Activated naive CD4-positive, alpha-beta T cell treated with anti-CD3 and anti-CD28 coated beads, Interleukin-2, amount 10 ng/mL, durations not matched to agents 7 days and 5 days (primary cell): ENCODE measurements at regions not wholly inside any gene's neighbourhood (a gene's known extent, or its start where the extent isn't known, plus 50 kb on each side); places are given as distances from the start of the nearest gene placed in this dataset.
"Not testable (repeated sequence)": the region's sequence is repeated elsewhere in the genome, so short reads cannot be mapped to it uniquely, and the experiment has no call there.

ENCODE experiments used
- CTCF ChIA-PET: fragments of 350-600 bp; sonication (Branson Sonifier 250); formaldehyde crosslinking; loops from one replicate; lab custom pipeline; 2021; ENCODE audit warnings: antibody characterized with exemption; lab: Charles Lee
- DNase-seq: peaks from one replicate; pipeline ENCODE4 v3.0.0-alpha.2; 2020
- H3K27ac Mint-ChIP-seq: one replicate; pipeline ENCODE4 v1.8.0; 2021; ENCODE audit warnings: mild to moderate bottlenecking, moderate library complexity, mixed read lengths
- H3K27me3 Mint-ChIP-seq: one replicate; pipeline ENCODE4 v1.8.0; 2021; ENCODE audit warnings: mild to moderate bottlenecking, mixed read lengths
- H3K36me3 Mint-ChIP-seq: one replicate; pipeline ENCODE4 v1.8.0; 2021; ENCODE audit warnings: mixed read lengths
- H3K4me1 Mint-ChIP-seq: one replicate; pipeline ENCODE4 v1.8.0; 2021; ENCODE audit warnings: mixed read lengths
- H3K4me3 Mint-ChIP-seq: one replicate; pipeline ENCODE4 v1.8.0; 2021; ENCODE audit warnings: mild to moderate bottlenecking, moderate library complexity, mixed read lengths
- H3K9me3 Mint-ChIP-seq: one replicate; pipeline ENCODE4 v1.8.0; 2021; ENCODE audit warnings: mixed read lengths

DNA sequence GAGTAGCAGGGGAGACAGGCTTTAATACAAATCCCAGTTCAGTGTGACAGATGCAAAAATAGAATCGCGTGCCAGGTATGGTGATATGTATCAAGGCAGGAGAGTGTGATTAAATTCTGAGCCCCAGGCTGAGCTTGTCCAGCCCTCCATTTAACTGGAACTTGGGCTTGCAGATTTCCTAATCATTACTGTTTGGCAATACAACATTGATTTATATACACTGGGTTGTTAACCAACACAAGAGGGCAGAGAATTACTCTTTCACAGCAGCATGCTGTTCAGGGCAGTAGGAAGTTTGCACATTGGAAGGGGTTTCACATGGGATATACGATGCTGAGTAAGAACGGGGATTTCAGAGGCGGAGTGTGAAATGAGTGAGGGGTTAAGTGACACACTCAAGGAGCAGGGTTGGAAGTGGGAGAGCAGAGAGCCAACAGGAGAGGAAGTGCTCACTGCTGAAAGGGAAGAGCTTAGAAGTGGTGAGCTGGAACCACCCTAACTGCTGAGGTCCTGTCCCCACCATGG, 70.8 kb upstream of the ATXN1 start:
- Mint-ChIP-seq H3K27me3 (peaks cover 3% of the 10 kb centered on the region), H3K36me3 (no peaks in the 10 kb centered on the region), H3K27ac (no peak overlapping the region), H3K9me3 (no peaks in the 10 kb centered on the region), H3K4me3 (no peak overlapping the region), H3K4me1 (peaks cover 26% of the 10 kb centered on the region)
- CTCF ChIA-PET = no interaction called here
- no peak for DNase-seq

DNA sequence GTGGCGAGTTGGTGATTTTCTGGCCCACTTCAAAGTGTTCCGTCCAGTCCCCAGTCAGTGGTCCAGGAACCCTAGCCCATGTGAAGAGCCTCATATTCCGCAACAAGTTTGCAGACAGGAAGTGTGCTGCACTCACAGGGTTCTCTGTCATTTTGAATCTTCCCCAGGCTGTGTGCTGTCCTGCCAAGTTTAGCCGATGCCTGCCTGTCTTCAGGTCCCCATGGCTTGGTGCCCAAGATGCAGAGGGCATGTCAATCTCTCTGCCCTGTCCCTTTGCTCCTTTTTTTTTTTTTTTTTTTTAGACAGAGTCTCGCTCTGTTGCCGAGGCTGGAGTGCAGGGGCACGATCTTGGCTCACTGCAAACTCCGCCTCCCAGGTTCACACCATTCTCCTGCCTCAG, 69.9 kb upstream of the ATXN1 start:
- H3K27ac Mint-ChIP-seq = no peak overlapping the region
- peaks cover 18% of the 10 kb centered on the region for H3K4me1 Mint-ChIP-seq
- H3K27me3 Mint-ChIP-seq = peaks cover 9% of the 10 kb centered on the region
- DNase-seq = no peak
- H3K36me3 Mint-ChIP-seq = no peaks in the 10 kb centered on the region
- H3K9me3 Mint-ChIP-seq = no peaks in the 10 kb centered on the region
- no peak overlapping the region for H3K4me3 Mint-ChIP-seq
- CTCF ChIA-PET = no interaction called here

DNA sequence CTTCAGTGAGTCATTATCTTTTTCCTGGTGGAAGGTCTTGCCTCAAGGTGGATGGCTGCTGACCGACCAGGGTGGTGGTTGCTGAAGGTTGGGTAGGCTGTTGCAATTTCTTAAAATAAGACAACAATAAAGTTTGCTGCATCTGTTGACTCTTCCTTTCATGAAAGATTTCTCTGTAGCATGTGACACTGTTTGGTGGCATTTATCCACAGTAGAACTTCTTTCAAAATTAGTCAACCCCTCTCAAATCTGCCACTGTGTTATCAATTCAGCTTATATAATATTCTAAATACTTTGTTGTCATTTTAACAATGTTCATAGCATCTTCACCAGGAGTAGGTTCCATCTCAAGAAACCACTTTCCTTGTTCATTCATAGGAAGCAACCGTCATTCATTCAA, 66.8 kb upstream of the ATXN1 start:
- Mint-ChIP-seq H3K9me3 (no peaks in the 10 kb centered on the region), H3K4me1 (peaks cover 15% of the 10 kb centered on the region), H3K27me3 (peaks cover 19% of the 10 kb centered on the region), H3K27ac (no peak overlapping the region), H3K36me3 (no peaks in the 10 kb centered on the region), H3K4me3 (no peak overlapping the region)
- CTCF ChIA-PET = no interaction called here
- DNase-seq = no peak

DNA sequence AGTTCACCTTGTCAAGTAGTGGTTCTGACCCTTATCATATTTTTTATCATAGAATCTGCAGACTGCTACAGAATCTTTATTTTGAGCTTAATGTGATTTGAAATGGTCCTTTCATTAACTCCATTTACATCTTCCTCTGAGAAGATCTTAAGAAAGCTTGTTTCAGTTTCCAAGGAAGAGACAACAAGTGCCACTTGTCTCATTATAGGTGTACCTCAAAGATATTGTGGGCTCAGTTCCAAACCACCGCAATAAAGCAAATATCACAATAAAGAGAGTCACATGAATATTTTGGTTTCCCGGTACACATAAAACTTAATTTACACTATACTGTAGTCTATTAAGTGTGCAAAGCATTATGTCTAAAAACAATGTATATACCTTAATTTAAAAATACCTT, 66.4 kb upstream of the ATXN1 start:
- Mint-ChIP-seq H3K27ac (no peak overlapping the region), H3K9me3 (no peaks in the 10 kb centered on the region), H3K27me3 (peaks cover 22% of the 10 kb centered on the region), H3K4me1 (peaks cover 15% of the 10 kb centered on the region), H3K4me3 (no peak overlapping the region), H3K36me3 (no peaks in the 10 kb centered on the region)
- CTCF ChIA-PET = no interaction called here
- no peak for DNase-seq

DNA sequence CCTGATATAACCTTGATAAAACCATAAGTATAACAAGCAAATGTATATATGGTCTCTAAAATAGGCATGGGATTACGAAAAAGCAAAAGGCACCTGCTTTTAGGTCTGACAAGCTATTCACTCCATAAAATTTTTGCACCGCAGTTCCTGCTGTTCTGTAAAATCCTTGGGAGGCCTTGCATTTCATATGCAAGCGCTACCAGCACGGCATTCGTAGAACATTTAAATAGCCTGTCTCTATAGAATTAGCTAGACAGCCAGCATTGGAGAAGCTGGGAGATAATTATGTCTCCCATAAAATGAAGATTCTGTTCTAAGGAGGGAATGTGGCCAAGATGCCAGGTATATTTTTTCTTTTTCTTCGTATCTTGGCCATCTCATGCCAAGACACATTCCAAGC, 64.5 kb upstream of the ATXN1 start:
- peaks cover 27% of the 10 kb centered on the region for H3K27me3 Mint-ChIP-seq
- H3K9me3 Mint-ChIP-seq = no peaks in the 10 kb centered on the region
- H3K4me3 Mint-ChIP-seq = no peak overlapping the region
- no peak for DNase-seq
- CTCF ChIA-PET = interaction anchor here (1.0 to 1.8 kb wide), 2 partner anchors 54 to 506 kb away, joined by 4 to 5 read pairs; no protein-coding TSS in a partner anchor
- no peaks in the 10 kb centered on the region for H3K36me3 Mint-ChIP-seq
- no peak overlapping the region for H3K27ac Mint-ChIP-seq
- H3K4me1 Mint-ChIP-seq = peaks cover 15% of the 10 kb centered on the region

DNA sequence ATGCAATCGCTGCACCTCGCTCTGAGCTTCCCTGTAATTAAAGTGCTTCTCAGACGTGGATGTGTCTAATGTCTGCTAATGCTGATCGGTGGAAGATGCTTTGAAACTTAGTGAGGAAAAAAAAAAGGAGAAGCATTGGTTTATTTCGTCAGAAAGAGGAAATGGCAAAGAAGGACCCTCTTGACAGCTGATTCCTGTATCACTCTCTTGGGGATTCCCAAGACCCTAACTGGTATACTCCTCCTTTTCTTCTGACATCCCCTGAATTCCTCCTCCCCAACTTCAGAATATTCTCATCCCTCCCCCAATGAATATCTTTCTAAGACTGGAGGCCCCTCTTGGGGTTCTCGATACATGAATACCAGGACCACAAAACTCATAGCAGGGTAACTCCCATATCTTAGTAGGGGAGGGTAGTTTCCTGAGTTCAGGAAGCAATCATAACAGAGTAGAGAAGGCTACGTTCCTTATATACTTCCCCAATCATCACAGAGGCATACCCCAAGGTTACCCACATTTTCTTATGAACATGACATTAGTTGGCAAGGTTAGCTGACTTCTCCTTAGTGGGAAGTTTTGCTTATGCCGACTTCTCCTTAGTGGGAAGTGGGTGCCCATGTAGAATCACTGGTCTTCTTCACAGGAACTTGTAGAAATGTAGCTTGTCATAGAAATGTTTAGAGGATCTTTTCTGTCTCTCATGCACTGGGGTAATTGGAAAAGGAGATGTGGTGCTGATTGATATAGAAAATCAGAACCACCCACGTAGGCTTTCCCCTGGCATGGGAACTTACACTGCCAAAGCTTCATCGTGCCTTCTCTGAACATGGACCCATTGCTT, 63.8 kb upstream of the ATXN1 start:
- H3K27me3 Mint-ChIP-seq = peaks cover 27% of the 10 kb centered on the region

DNA sequence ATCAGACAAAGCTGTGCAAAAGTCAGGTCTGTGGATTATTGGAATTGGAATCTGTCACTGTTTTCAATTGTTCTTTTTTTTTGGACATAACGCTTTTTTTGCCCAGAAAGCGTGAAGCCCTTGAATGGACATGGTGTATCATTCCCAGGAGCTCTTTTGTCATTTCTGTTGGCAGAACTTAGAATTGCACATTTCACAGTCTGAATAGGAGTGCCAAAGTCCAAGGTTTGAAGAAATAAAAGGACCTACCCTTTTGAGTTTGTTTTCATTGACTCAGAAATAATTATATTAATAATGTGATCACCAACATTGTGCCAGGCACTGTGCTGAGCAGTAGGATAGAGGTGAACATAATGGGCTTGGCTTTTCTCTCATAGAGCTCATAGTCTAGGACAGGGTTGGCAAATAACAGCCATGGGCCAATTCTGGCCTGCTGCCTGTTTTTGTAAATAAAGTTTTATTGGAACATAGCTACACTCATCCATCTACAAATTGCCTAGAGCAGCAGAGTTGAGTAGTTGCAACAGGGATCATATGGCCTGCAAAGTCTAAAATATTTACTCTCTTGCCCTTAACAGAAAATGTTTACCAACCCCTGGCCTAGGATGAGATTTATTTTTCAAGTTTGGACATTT, 62.6 kb upstream of the ATXN1 start:
- Mint-ChIP-seq H3K27me3 (peaks cover 27% of the 10 kb centered on the region), H3K36me3 (no peaks in the 10 kb centered on the region), H3K27ac (no peak overlapping the region), H3K4me3 (no peak overlapping the region), H3K9me3 (no peaks in the 10 kb centered on the region), H3K4me1 (peaks cover 15% of the 10 kb centered on the region)
- DNase-seq = no peak
- CTCF ChIA-PET = interaction anchor here (0.9 kb wide), 1 partner anchor 12 kb away, joined by 3 read pairs; no protein-coding TSS in a partner anchor

More for the DNA sequence above, 63.8 kb upstream of the ATXN1 start:
- peaks cover 15% of the 10 kb centered on the region for H3K4me1 Mint-ChIP-seq
- no peak for DNase-seq
- H3K4me3 Mint-ChIP-seq = no peak overlapping the region
- no peak overlapping the region for H3K27ac Mint-ChIP-seq
- no peaks in the 10 kb centered on the region for H3K36me3 Mint-ChIP-seq
- CTCF ChIA-PET = interaction anchor here (1.0 kb wide), 1 partner anchor 505 kb away, joined by 4 read pairs; no protein-coding TSS in a partner anchor
- H3K9me3 Mint-ChIP-seq = no peaks in the 10 kb centered on the region

DNA sequence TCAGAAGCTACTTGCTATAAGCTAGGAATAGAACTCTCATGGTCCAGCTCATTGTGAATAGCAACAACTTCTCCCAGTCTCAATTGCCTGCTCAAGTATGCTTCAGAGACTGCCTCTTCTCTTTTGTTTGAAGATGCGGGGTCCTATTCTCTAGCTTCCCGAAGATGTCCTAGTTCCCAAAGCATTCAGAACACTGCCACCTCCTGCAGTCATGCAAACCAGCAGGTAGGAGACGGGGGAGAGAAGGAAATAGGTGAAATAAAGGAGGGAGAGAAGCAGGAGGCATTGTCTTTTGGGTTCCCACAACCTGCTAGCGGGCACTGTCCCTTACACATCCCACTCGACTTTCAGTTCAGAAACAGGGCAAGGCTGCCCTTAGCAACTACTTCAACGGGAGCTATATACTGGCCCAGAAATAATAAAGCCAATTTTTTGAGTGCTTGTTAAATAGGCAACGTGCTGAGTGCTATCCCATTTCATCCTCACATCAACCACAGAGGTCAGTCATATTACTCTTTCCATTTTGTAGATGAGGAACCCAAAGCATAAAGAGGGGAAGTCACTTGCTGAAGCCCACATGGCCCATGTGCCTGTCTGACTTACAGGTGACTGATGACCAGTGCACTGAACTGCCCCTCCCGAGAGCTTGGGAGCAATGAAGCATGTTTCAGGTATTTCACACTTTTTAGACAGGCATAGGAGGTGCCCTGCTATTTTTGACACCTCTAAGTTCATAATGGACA, 61.9 kb upstream of the ATXN1 start:
- no peak for DNase-seq
- no peaks in the 10 kb centered on the region for H3K9me3 Mint-ChIP-seq
- H3K4me1 Mint-ChIP-seq = peaks cover 10% of the 10 kb centered on the region
- no peaks in the 10 kb centered on the region for H3K36me3 Mint-ChIP-seq
- no peak overlapping the region for H3K27ac Mint-ChIP-seq
- CTCF ChIA-PET = interaction anchor here (0.9 kb wide), 2 partner anchors 13 to 22 kb away, joined by 3 to 4 read pairs; no protein-coding TSS in a partner anchor
- no peak overlapping the region for H3K4me3 Mint-ChIP-seq
- H3K27me3 Mint-ChIP-seq = peaks cover 27% of the 10 kb centered on the region

DNA sequence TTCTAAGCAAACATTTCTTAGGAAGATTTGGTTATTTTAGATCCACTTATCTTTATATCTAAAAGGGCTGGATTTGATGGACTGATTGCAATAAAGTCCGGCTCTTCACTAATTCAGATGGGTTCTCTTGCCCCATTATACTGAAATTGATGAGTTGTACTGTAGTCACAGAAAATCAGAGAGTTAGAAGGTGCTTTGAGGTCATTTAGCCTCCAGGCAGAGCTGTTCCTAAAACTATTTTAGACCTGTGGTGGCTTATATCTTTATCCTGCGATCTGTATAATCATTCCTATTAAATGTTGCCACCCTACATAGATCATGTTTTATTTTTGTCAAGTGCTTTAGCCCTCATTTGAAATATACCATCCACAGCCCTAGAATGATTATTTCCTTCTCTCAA, 61.3 kb upstream of the ATXN1 start:
- H3K4me1 Mint-ChIP-seq = peaks cover 5% of the 10 kb centered on the region
- H3K4me3 Mint-ChIP-seq = no peak overlapping the region
- CTCF ChIA-PET = interaction anchor here (0.9 kb wide), 1 partner anchor 21 kb away, joined by 4 read pairs; no protein-coding TSS in a partner anchor
- no peak overlapping the region for H3K27ac Mint-ChIP-seq
- no peaks in the 10 kb centered on the region for H3K36me3 Mint-ChIP-seq
- DNase-seq = no peak
- no peaks in the 10 kb centered on the region for H3K9me3 Mint-ChIP-seq
- H3K27me3 Mint-ChIP-seq = peaks cover 27% of the 10 kb centered on the region

DNA sequence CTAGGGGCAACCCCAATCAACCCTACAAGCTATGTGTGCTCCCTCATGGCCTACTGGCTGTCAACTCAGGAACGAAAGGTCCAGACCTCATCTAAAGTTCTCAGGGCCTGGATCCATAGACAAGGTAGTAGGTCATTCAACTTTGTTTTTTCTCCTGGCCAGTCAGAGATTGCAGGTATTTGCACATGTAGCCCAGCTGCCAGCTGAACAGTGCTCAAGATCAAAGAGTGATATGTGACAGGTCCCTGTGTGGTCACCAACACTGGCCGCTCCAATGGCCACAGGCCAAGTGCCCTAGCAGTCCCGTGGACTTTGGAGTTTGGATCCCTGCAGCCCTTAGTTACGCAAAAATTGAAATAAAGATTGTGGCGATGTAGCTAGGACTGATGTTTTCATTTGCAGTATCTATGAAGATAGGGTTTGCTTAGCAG, 60.6 kb upstream of the ATXN1 start:
- H3K36me3 Mint-ChIP-seq = no peaks in the 10 kb centered on the region
- DNase-seq = no peak
- H3K4me1 Mint-ChIP-seq = no peaks in the 10 kb centered on the region
- no peak overlapping the region for H3K27ac Mint-ChIP-seq
- CTCF ChIA-PET = no interaction called here
- H3K27me3 Mint-ChIP-seq = peaks cover 21% of the 10 kb centered on the region
- no peak overlapping the region for H3K4me3 Mint-ChIP-seq
- no peaks in the 10 kb centered on the region for H3K9me3 Mint-ChIP-seq

DNA sequence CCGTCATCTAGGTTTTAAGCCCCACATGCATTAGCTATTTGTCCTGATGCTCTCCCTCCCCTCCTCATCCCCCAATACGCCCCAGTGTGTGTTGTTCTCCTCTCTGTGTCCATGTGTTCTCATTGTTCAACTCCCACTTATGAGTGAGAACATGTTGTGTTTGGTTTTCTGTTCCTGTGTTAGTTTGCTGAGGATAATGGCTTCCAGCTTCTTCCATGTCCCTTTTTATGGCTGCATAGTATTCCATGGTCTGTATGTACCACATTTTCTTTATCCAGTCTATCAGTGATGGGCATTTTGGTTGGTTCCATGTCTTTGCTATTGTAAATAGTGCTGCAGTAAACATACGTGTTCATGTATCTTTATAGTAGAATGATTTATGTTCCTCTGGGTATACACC, 59.0 kb upstream of the ATXN1 start:
- CTCF ChIA-PET = interaction anchor here (1.0 kb wide), 1 partner anchor 57 kb away, joined by 3 read pairs; no protein-coding TSS in a partner anchor
- H3K27me3 Mint-ChIP-seq = peaks cover 18% of the 10 kb centered on the region
- H3K4me1 Mint-ChIP-seq = not testable (repeated sequence)

DNA sequence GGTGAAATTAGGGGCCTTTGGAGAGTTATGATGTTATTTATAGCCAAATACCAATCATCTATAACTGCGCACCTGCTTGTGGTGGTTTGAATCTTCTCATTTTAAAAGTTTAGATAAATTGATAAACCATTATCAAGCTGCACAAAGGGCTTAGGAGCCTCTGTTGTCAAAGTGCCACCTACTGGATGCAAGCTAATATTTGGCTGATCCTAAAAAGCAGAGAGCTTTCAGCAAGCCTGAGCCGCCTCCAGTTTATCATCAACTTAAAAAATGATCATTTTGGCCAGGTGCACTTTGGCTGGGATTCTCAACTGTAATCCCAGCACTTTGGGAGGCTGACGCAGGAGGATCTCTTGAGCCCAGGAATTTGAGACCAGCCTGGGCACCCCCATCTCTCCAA, 58.5 kb upstream of the ATXN1 start:
- no peak overlapping the region for H3K4me3 Mint-ChIP-seq
- H3K9me3 Mint-ChIP-seq = no peaks in the 10 kb centered on the region
- H3K36me3 Mint-ChIP-seq = no peaks in the 10 kb centered on the region
- no peaks in the 10 kb centered on the region for H3K4me1 Mint-ChIP-seq
- H3K27me3 Mint-ChIP-seq = peaks cover 14% of the 10 kb centered on the region
- CTCF ChIA-PET = interaction anchor here (1.0 kb wide), 1 partner anchor 57 kb away, joined by 3 read pairs; no protein-coding TSS in a partner anchor
- no peak overlapping the region for H3K27ac Mint-ChIP-seq
- DNase-seq = no peak

More for the DNA sequence above, 59.0 kb upstream of the ATXN1 start:
- H3K9me3 Mint-ChIP-seq, DNase-seq, H3K36me3 Mint-ChIP-seq, H3K4me3 Mint-ChIP-seq, H3K27ac Mint-ChIP-seq: not testable (repeated sequence)

DNA sequence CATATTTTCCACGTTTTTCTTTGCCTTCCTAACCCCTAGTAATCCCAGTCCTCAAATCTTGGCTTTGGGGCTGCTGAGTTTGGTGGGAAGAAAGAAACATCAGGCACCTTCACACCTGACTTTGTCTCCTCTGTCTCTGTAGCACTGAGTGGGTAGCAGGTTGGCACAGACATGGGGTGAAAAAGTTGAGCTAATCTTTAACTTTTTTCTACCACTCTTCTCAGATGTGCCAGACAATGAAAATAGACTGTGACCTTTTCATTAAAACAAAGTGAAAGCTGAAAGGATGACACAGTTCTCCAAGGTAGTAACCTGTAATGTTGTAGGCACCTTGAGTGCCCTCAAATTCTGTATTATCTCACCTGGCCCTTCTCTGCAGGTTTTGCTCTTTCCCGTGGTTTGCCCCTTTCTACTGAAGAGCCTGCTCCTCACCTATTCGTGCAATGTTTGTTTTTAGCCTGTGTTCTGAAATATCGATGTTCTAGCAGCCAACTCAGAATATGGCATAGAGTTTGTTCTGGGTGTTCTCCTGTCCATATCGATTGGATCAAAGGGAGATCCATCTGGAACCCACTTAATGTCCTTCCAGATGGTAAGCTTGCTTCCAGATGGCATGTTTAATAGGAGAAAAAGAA, 57.8 kb upstream of the ATXN1 start:
- no peaks in the 10 kb centered on the region for H3K36me3 Mint-ChIP-seq
- peaks cover 11% of the 10 kb centered on the region for H3K27me3 Mint-ChIP-seq
- H3K4me1 Mint-ChIP-seq = no peaks in the 10 kb centered on the region
- no peak overlapping the region for H3K27ac Mint-ChIP-seq
- no peak for DNase-seq
- CTCF ChIA-PET = interaction anchor here (1.0 to 1.2 kb wide), 2 partner anchors 56 to 307 kb away, joined by 3 read pairs; no protein-coding TSS in a partner anchor
- peaks cover 2% of the 10 kb centered on the region for H3K9me3 Mint-ChIP-seq
- H3K4me3 Mint-ChIP-seq = no peak overlapping the region
